GM12891 (cell line): ENCODE measurements at regions not wholly inside any gene's neighbourhood (a gene's known extent, or its start where the extent isn't known, plus 50 kb on each side); places are given as distances from the start of the nearest gene placed in this dataset.
"Not testable (repeated sequence)": the region's sequence is repeated elsewhere in the genome, so short reads cannot be mapped to it uniquely, and the experiment has no call there.

Source experiments
- DNase-seq: peaks from one replicate; pipeline ENCODE4 v3.0.0; 2011; ENCODE audit warnings: low spot score; ENCODE audit not compliant: insufficient read length
- FAIRE-seq: peaks from 2 replicates; lab custom pipeline; 2011; peaks lifted over from hg19 to GRCh38; lab: Jason Lieb, UNC
- PAX5 ChIP-seq: IDR thresholded peaks from 2 replicates; pipeline ENCODE4 v1.6.1; 2011; ENCODE audit warnings: low read length, moderate library complexity, mild to moderate bottlenecking; ENCODE audit not compliant: insufficient read depth, severe bottlenecking
- POLR2A ChIP-seq: IDR thresholded peaks from 2 replicates; pipeline ENCODE4 v1.6.1; 2011; ENCODE audit warnings: low read depth, low read length, control low read depth
- POLR2AphosphoS5 ChIP-seq: IDR thresholded peaks from 2 replicates; pipeline ENCODE4 v1.6.1; 2011; ENCODE audit warnings: low read depth, low read length, control low read depth
- POU2F2 ChIP-seq: IDR thresholded peaks from 2 replicates; pipeline ENCODE4 v1.6.1; 2011; ENCODE audit warnings: low read depth, mild to moderate bottlenecking, control low read depth, low read length, moderate library complexity
- SPI1 ChIP-seq: IDR thresholded peaks from 2 replicates; pipeline ENCODE4 v1.6.1; 2011; ENCODE audit warnings: low read depth, low read length, control low read depth
- TAF1 ChIP-seq: IDR thresholded peaks from 2 replicates; pipeline ENCODE4 v1.6.1; 2011; ENCODE audit warnings: low read depth, low read length, control low read depth

- DNase-seq, result no peak
- no peak for FAIRE-seq
- no peak for TF ChIP-seq TAF1
- no peak for TF ChIP-seq POU2F2
- TF ChIP-seq PAX5, result no peak
- no peak for TF ChIP-seq POLR2A
Observed at GRCh38 chr17:45662432-45662831, 121.7 kb upstream of the CRHR1 start.

DNA sequence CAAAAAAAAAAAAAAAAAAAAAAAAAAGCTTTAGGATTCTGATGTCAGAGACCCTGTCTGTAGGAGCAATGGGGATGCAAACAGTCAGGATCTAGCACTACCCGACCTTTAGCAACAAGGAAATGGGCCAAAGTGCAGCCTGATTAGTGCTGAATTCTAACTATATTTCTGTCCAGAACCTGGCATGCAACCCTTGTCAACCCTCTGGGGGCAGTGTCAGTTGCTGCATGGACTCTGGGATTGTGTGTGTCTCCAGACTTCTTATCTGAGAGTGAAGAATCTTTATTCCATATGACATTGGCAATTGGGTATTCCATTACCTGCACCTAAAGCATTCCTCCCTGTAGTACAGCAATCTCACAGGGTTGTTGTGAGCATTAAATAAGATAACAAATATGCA is 120.3 kb upstream of the CRHR1 start:
- TF ChIP-seq POLR2AphosphoS5 (no peak), TAF1 (no peak), SPI1 (no peak), PAX5 (no peak), POU2F2 (no peak), POLR2A (no peak)
- DNase-seq (no peak), FAIRE-seq (no peak)

DNA sequence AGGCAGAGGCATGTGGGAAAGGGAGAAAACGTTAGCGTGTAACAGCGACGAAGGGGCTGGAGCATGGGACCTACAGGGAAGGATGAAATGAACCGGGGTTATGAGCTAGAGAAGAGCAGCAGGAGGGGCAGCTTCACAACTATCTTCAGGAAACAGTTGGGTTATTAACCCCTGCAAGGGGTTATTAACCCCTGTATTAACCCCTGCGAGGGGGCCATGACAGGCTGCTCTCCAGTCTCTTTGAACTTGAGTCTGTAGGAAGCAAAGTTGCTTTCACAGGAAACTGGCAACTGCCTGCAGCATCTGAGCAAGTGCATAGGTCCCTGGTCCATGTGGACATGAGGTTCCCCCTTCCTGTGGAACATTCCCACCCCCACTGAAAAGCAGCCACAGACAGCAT is 119.2 kb upstream of the CRHR1 start:
- DNase-seq (no peak), FAIRE-seq (no peak)
- no peak for TF ChIP-seq POU2F2
- TF ChIP-seq TAF1, result no peak
- TF ChIP-seq SPI1, result no peak
- no peak for TF ChIP-seq PAX5
- TF ChIP-seq POLR2AphosphoS5, result no peak
- TF ChIP-seq POLR2A, result no peak

DNA sequence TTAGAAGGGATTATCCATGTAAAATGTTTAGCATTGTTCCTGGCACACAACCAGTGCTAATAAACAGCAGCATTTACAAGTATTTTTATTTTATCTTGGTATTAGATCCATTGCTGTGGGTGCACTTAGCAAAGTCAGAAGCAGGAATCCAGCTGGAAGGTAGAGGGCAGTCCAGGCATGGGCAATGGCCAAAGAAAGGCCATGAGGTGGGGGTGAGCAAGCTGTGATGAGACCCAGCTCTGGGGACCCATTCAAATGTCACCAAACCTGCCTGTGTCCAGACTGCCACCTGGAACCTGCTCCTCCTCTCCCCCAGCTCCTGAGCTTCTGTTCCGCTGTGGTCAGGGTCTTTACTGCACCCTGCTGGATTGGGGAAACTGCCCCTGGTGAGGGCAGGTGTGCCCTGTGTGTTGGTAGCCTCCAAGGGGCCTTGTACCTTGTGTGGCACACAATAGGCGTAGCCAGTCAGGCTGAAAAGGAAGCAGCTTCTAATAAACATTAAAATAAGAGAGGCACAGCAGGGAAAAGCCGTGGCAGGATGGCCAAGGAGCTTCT is 118.0 kb upstream of the CRHR1 start:
- TF ChIP-seq POLR2AphosphoS5 (no peak), SPI1 (no peak), TAF1 (no peak), POU2F2 (no peak), PAX5 (no peak), POLR2A (no peak)
- FAIRE-seq, result no peak
- no peak for DNase-seq

- FAIRE-seq (no peak), DNase-seq (no peak)
- TF ChIP-seq SPI1, result no peak
- TF ChIP-seq TAF1, result no peak
- TF ChIP-seq POLR2AphosphoS5, result no peak
- no peak for TF ChIP-seq PAX5
Observed at GRCh38 chr17:45666641-45667040, 117.5 kb upstream of the CRHR1 start.

DNA sequence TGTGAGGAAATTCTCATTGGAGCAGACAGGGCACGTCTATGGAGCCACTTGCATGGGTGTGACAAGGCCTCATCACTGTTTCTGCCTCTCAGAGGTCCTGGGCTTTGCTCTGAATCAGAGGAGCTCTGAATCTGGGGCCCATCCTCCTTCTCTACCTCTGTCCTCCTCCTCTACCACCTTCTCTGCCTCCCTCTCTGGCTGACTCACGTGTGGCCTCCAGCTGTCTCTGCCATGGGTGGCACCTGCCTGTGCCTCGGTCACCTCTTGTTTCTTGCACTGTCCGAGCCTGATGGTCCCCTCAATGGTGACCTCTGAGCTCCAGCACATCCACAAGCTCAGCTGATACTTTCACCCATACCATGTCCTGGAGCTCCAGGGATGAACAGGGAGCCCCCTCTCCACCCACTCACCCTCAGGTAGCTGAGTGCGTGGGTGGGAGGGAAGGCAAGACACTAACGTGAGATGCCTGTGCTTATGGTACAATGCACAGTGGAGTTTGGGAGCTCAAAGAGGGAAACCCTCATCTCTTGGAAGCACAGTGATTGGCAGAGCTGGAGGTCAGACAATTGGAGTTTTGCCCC is 116.4 kb upstream of the CRHR1 start:
- no peak for TF ChIP-seq SPI1
- no peak for TF ChIP-seq POU2F2
- no peak for TF ChIP-seq TAF1
- no peak for TF ChIP-seq PAX5
- FAIRE-seq, result no peak
- DNase-seq, result no peak

GRCh38 chr17:45668316-45668715 is 115.8 kb upstream of the CRHR1 start:
- DNase-seq (no peak), FAIRE-seq (no peak)
- TF ChIP-seq POU2F2 (no peak), POLR2AphosphoS5 (no peak), PAX5 (no peak), POLR2A (no peak), TAF1 (no peak), SPI1 (no peak)

- TF ChIP-seq TAF1, result no peak
- TF ChIP-seq SPI1, result no peak
- no peak for TF ChIP-seq POLR2A
- no peak for TF ChIP-seq POU2F2
- no peak for TF ChIP-seq POLR2AphosphoS5
- TF ChIP-seq PAX5, result no peak
- DNase-seq, result no peak
- FAIRE-seq, result no peak
Observed at GRCh38 chr17:45672301-45672700, 111.8 kb upstream of the CRHR1 start.

GRCh38 chr17:45672792-45673191 is 111.3 kb upstream of the CRHR1 start:
- FAIRE-seq, result no peak
- TF ChIP-seq POLR2A (no peak), SPI1 (no peak), POU2F2 (no peak), PAX5 (no peak), POLR2AphosphoS5 (no peak), TAF1 (no peak)

DNA sequence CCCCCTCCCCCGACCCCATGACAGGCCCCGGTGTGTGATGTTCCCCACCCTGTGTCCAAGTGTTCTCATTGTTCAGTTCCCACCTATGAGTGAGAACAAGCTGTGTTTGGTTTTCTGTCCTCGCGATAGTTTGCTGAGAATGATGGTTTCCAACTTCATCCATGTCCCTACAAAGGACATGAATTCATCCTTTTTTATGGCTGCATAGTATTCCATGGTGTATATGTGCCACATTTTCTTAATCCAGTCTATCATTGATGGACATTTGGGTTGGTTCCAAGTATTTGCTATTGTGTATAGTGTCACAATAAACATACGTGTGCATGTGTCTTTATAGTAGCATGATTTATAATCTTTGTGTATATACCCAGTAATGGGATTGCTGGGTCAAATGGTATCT is 110.4 kb upstream of the CRHR1 start:
- not testable (repeated sequence) for FAIRE-seq, DNase-seq

More at GRCh38 chr17:45672792-45673191, 111.3 kb upstream of the CRHR1 start:
- no peak for DNase-seq
